AG04450 (cell line): ENCODE measurements at regions not wholly inside any gene's neighbourhood (a gene's known extent, or its start where the extent isn't known, plus 50 kb on each side); places are given as distances from the start of the nearest gene placed in this dataset.
A peak's percentile ranks its signal among the peaks of the same experiment; 100 is the strongest.
"Not testable (repeated sequence)": the region's sequence is repeated elsewhere in the genome, so short reads cannot be mapped to it uniquely, and the experiment has no call there.

ENCODE experiments used
- CTCF ChIA-PET: fragments of 300-600, 350-600 bp; formaldehyde crosslinking; extraction: SDS; loops from one replicate; lab custom pipeline; 2022; ENCODE audit warnings: antibody characterized with exemption, inconsistent platforms; lab: Charles Lee
- POLR2A ChIA-PET: fragments of 350-600 bp; formaldehyde crosslinking; extraction: SDS; loops from one replicate; lab custom pipeline; 2021; ENCODE audit warnings: antibody characterized with exemption, inconsistent platforms; lab: Yijun Ruan, JAX
- DNase-seq: peaks from one replicate; pipeline ENCODE4 v3.0.0-alpha.2; 2011; ENCODE audit warnings: low read depth, low spot score
- H3K27ac ChIP-seq: one replicate; pipeline ENCODE4 v1.5.1; 2012; ENCODE audit warnings: low read depth, low read length, control low read depth
- H3K27me3 ChIP-seq: one replicate; pipeline ENCODE4 v1.6.0; 2012; ENCODE audit warnings: low read length; ENCODE audit not compliant: control insufficient read depth, insufficient read depth
- H3K4me3 ChIP-seq: 2 replicates; pipeline ENCODE4 v1.5.1; 2011; ENCODE audit warnings: mild to moderate bottlenecking, low read depth, low read length, control low read depth
- H3K9me3 ChIP-seq: 2 replicates; pipeline ENCODE4 v1.5.1; 2012; ENCODE audit warnings: low read length; ENCODE audit not compliant: control insufficient read depth, insufficient read depth
- CTCF ChIP-seq: IDR thresholded peaks from 2 replicates; pipeline ENCODE4 v1.5.1; 2011; ENCODE audit warnings: low read depth, low read length, control low read depth, inconsistent platforms

DNA sequence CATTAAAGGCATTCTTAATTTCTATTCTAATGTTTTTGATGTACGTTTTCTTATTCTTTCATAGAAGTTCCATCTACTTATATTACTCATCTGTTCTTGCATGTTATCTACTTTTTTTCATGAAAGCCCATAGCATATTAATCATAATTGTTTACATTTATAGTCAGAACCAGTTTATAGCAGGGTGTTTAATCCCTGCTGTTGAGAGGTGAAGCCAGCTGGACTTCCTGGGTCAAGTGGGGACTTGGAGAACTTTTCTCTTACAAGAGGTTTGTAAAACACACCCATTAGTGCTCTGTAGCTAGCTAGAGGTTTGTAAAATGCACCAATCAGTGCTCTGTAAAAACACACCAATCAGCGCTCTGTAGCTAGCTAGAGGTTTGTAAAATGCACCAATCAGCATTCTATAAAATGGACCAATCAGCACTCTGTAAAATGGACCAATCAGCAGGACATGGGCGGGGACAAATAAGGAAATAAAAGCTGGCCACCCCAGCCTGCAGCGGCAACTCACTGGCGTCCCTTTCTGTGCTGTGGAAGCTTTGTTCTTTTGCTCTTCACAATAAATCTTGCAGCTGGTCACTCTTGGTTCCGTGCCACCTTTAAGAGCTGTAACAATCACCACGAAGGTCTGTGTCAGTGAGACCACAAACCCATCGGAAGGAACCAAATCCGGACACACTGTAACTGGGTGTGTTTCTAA lies 120.6 kb downstream of the TANC2 start:
- Histone ChIP-seq H3K4me3 (no peak overlapping the region), H3K27ac (no peak overlapping the region), H3K27me3 (no peaks in the 10 kb centered on the region), H3K9me3 (no peaks in the 10 kb centered on the region)
- TF ChIP-seq CTCF = no peak
- ChIA-PET POLR2A (no interaction called here), CTCF (interaction anchor here (1.2 kb wide), 1 partner anchor 320 kb away, joined by 6 read pairs; no protein-coding TSS in a partner anchor)
- no peak for DNase-seq

GRCh38 chr17:63090358-63091114 lies 124.5 kb downstream of the TANC2 start:
- H3K27ac ChIP-seq, H3K4me3 ChIP-seq, H3K9me3 ChIP-seq, POLR2A ChIA-PET, CTCF ChIA-PET, DNase-seq, H3K27me3 ChIP-seq: not testable (repeated sequence)

- POLR2A ChIA-PET, H3K4me3 ChIP-seq, H3K9me3 ChIP-seq, DNase-seq, H3K27me3 ChIP-seq, H3K27ac ChIP-seq: not testable (repeated sequence)
- CTCF ChIA-PET = interaction anchor here (0.6 to 2.9 kb wide), 3 partner anchors 10 to 343 kb away, joined by 3 to 9 read pairs (median 3); no protein-coding TSS in a partner anchor
Observed at GRCh38 chr17:63091909-63092308, 125.9 kb downstream of the TANC2 start.

GRCh38 chr17:63094631-63095030 lies 128.6 kb downstream of the TANC2 start:
- POLR2A ChIA-PET = interaction anchor here (0.6 kb wide), 1 partner anchor 395 kb away, joined by 7 read pairs; no protein-coding TSS in a partner anchor
- CTCF ChIA-PET = interaction anchor here (1.0 to 2.9 kb wide), 3 partner anchors 12 to 1258 kb away, joined by 3 to 9 read pairs (median 8); no protein-coding TSS in a partner anchor

DNA sequence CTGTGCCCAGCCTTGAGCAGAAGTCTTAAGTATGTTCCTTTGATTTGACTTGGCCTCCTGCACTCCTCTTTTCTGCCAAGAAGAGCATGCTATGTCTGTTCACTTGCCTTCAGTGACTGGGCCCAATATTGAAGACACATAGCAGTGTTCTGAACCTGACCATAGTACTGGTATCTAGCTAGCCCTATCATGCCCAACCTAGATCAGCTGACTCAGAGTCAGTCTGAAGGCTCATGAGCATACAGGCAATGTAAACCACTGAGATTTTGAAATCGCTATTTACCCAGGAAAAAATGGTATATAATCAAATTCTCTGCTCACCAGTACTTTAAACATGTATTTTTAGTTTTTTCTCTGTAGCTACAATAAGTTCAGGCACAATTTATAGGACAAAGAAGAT lies 129.4 kb downstream of the TANC2 start:
- DNase-seq = no peak
- no peak overlapping the region for H3K4me3 ChIP-seq
- no peaks in the 10 kb centered on the region for H3K9me3 ChIP-seq
- H3K27ac ChIP-seq = peak overlapping the region; percentile 3
- TF ChIP-seq CTCF = no peak
- ChIA-PET CTCF (interaction anchor here (1.0 kb wide), 1 partner anchor 1259 kb away, joined by 3 read pairs; no protein-coding TSS in a partner anchor), POLR2A (no interaction called here)
- H3K27me3 ChIP-seq = no peaks in the 10 kb centered on the region

More at GRCh38 chr17:63094631-63095030, 128.6 kb downstream of the TANC2 start:
- Histone ChIP-seq H3K27me3 (no peaks in the 10 kb centered on the region), H3K4me3 (no peak overlapping the region), H3K9me3 (no peaks in the 10 kb centered on the region), H3K27ac (no peak overlapping the region)
- no peak for TF ChIP-seq CTCF
- DNase-seq = no peak
